NCI-H82 treated with DMSO at 0.1 percent for 48 hours (cell line): ENCODE measurements at regions not wholly inside any gene's neighbourhood (a gene's known extent, or its start where the extent isn't known, plus 50 kb on each side); places are given as distances from the start of the nearest gene placed in this dataset.

Experiments used
- DNase-seq: peaks from one replicate; lab custom pipeline; 2025; ENCODE audit not compliant: unreplicated experiment; lab: John Stamatoyannopoulos, UW

DNA sequence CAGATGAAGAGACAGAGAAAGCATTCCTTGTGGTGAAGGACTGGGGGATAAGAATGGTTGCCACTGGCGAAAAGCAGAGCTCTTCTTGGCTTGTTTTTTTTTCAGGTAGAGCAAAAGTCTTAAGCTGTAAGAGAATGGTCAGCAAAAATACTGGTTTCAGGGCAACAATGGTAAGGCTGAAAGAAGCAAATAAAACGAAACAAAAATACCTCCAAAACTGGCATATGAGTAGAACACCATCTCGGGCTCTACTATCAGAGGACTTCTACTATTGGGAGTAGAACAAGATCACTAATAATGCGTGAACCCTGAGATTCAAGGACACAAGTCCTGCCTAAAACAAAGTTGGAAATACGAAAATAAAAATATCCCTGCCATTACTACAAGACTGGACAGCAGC is 1823.2 kb upstream of the CDH6 start:
- DNase-seq: no peak

DNA sequence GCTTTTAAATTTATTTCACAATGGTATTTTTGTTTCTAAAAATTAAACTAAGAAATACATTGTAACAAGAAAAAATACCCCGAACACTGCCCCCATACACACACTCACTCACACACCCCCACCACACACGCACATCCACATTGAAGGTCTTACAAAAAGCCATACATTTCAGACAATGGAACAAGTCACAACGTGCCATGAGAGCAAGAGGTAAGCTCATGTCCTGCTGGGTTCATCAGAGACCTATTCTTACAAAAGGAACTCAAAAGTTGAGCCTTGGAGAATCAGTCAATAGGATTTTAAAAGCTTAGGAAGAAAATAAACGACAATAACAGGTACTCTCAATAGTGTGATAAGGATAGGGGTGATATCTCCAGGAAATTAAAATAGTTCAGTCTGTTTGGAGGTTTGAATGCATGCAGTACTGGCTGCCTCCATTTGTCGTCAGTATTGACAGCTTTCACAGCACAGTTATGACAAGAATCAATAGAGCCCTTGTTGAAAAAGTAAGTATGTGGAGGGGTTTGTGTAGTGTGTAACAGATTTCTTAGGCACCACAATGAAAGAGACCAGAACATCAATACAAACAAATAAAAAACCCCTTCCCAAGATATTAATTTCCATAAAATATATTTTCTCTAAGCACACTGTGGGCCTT is 1826.2 kb upstream of the CDH6 start:
- no peak for DNase-seq

DNA sequence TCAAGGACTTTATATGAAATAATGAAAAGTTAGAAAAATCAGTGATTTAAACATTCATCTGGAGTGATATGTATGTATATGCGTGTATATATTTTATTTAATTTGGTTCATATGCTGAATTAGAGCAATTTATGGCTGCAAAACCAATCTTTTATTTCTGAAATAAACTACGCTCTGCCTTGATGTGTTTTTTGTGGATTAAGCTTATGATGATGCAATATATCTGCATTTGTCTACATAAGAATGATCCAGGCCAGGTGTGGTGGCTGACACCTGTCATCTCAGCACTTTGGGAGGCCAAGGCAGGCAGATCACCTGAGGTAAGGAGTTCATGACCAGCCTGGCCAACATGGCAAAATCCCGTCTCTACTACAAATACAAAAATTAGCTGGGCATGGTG is 1842.3 kb upstream of the CDH6 start:
- DNase-seq: no peak

DNA sequence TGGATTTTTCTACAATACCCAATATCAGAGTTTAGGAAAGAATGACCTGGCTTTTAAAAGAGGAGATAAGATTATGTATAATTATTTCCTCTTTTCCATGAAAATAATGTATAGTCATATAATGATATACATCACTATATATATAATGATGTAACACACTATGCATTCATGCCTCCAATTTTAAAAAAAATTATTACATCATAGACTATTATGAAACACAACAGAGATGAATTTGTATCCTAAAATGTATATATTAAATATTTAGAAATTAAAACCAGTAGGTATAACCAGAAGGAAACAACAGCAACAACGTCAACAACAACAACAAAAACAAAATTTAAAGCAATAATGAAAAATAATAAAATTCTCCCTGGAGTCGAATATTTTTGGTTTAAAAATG is 1856.5 kb upstream of the CDH6 start:
- DNase-seq: no peak

DNA sequence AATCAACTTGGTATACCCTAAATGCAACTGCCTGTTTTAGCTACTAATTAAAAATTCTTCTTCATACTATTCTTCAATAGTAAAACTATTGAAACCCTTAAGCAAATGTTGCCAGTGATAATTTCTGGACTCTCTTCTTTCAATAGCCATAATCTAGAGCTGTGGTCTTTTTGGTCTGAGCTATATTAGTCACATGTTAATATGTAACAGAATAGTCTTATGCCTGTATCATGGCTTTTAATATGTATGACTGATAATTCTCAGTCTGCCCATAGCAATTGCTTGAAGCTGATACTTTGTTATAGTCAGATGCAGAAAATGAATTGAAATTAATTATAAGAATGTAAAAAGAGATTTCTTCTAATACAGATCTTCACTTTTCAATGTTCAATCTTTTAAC is 1871.9 kb upstream of the CDH6 start:
- no peak for DNase-seq

DNA sequence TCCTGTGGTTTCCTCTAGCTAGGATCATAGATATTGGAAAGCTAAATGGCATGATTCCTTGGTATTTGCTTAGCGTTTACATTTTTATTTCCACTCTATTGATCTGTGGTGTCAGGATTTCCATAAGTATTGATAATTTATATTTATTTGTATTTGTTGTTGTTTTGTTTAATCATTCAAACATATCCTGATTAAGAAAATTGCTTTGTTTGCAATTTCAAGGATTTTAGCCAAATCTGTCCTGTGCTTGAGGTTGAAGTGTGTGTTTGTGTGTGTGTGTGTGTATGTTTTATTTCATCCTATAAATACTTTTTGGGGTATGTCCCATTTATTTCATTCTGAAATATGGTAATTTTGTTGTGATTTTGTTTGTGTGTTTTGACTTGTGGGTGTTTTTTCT is 1884.1 kb upstream of the CDH6 start:
- no peak for DNase-seq

DNA sequence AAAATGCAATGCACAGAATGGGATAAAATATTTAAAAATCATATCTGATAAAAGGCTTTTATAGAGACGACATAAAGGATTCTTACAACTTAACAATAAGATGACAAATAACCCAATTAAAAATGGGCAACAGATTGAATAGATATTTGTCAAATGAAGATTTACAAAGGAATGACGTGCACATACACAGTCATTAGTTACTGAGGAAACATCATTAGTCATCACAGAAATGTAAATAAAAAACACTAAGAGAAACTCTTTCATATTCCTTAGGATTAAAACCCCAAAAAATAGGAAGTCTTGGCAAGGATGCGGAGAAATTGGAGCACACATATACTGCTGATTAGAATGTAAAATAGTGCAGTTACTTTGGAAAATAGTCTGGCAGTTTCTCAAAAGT is 1886.0 kb upstream of the CDH6 start:
- DNase-seq: no peak

DNA sequence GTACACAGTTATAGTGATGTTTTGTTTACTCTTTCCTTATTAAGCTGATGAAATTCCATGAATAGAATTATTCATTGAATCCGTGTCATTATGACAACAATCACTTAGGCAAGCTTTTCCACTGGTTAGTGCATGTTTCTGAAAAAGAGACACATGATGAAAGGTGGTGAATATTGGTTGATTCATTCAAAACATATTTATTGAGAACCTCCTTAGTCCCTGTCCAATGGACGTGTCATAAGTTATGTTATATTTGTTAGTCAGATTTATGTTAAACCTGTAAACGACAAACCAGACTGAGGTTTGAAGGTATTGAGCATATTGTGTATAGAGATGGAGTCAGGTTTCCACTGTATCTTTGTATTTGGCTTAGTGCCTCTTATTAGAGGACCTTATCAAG is 1888.9 kb upstream of the CDH6 start:
- no peak for DNase-seq

DNA sequence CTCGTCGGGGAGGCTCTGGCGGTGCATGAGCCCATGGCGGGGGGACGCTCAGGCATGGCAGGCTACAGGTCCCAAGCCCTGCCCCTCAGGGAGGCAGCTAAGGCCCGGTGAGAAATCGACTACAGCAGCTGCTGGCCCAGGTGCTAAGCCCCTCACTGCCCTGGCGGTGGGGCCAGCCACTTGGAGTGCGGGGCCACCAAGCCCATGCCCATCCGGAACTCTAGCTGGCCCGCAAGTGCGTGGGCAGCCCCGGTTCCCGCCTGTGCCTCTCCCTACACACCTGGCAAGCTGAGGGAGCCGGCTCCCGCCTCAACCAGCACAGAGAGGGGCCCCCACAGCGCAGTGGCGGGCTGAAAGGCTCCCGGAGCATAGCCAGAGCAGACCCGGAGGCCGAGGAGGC is 1896.9 kb upstream of the CDH6 start:
- DNase-seq: no peak

DNA sequence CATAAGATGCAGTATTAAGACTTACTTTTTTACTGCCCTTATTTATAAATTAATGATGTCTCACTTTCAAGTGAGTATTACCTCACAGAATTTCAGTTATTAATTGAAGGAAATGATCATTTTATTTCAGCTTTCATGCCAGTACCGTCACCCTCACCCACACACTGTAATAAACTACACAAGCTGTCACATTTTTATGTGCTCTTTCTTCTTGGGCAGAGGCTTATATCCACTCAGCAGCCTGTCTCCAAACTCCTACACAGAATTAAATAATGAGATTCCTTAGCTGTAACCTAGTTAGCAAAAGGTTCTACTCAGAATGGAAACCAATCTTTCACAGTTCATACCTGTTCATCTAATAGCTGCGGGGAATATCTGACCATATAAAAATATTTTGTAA is 1915.8 kb upstream of the CDH6 start:
- DNase-seq: no peak

DNA sequence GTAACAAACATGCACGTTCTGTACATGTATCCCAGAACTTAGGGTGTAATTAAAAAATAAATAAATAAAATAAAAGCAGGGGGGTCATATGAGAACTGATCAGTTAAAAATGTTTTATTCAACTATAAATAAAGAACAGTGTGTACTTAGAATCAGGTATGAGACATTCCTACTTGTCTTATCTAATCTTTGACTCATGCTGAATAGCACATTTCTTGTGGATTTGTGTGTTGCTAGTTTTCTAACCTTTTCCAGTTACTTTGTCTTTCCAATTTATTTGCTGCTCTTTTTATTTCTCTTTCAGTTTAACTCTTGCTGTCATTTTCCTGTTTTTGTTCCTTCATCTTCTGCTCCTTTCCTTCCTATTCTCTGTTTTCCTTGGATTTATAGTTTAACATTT is 1917.1 kb upstream of the CDH6 start:
- no peak for DNase-seq

DNA sequence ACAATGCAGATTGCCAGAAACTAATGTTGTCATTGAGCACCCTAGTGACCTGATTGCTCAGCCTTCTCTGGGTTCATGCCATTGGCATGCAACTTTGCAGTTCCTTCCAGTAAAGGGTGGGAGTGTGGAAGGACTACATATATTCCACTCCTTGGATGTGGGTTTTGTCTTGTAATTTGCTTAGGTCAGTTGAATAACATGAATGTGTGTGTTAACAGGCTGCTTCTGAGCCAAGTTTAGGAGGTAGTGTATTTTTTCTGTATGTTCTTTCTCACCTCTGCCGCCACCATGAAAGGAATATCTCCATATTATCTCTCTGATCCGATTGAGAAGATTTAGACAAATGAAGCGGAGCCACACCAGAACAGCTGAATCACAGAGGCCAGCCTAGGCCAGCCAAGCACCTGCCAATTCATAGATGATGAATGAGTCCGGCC is 1929.6 kb upstream of the CDH6 start:
- peak; percentile 50 for DNase-seq

DNA sequence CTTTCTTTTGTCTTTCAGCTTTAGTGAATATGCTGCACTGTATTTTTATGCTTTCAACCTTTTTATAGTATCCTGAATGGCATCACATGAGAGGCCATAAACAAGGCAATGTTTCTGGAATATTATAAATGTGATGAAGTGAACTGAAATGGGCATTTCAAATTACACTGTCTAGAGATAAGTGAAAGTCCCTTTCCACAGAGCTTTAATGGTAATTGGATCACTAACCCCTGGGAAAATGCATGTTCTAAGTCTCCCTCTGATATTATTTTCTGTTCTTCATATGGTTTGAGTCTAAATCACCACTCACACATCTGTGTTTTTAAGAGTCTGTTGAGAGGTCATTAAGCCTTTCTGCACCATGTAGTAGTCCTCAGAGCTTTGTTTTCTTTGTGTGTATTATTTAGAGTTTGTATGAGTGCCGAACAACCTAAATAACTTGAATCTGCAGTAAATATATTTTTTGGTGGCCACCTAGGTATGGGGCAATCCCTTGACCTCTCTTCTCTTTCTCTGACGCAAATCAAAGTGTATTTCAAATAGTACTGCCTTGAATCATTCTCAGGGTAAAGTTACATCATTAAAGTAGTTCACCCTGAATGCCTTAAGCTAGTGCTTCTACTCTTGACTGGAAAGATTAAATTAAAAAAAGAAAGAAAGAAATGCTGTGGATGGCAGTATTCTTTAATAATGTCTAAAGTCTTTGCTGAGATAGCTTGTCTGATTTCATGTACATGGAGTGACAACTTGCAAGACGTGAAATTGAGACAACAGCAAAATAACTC is 1931.0 kb upstream of the CDH6 start:
- DNase-seq: no peak

DNA sequence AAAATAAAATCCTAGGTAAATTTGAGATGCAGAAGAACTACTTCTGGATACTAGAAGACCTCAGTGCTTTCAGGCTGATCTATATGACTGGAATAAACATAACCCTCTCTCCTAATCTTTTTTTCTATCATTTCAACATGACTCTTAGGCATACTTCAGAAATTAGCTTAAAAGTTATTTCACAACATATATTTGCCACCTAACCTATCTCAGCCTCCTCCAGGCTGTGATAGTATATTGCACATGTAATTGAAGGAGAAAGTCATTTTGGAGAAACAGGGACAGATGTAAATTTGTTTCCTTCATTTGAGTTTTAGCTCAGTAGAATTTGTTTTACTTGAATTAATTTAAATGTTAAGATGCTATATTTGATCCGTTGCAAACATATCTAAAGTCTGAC is 1932.3 kb upstream of the CDH6 start:
- no peak for DNase-seq

DNA sequence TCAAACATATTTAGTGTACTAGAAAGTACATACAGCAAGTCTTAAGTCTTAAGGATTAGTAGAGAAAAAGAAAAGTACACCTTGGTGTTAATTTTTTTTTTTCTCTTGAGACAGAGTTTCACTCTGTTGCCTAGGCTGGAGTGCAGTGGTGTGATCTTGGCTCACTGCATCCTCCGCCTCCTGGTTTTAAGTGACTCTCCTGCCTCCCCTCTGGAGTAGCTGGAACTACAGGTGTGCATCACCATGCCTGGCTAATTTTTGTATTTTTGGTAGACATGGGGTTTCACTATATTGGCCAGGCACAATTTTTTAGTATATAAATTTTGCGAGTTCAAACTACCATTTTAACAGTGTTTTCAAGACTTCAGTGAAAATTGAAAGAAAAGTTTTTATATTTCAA is 1941.1 kb upstream of the CDH6 start:
- no peak for DNase-seq

DNA sequence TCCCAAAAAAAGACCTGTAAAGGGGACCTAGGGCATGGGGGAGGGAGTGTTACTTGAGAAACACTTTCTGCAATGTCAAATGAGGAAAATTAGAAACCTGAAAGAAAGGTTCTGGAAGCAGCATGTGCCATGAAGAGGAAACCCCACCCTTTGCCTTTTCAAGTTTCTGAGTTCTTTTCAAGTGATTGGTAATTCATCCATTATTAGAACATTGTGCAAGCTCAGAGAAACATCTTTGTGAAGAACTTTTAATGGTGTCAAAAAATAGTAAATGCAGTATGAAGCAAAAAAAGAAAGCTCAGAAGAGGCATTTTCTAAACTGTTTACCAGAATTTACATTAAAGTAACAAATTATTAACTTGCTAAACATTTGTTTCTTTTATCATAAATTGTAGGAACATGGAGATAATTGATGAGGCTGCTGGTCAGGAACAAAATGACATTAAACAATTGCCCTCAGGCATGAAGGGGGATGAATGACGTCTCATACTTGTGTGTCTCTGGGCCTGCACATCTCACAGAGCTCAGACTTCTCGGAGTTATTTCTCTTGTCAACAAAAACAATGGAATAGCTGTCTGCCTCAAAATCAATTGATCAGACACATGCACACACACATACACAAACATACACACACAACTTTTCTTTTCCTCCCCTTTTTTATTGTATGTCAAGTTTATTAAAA is 1946.0 kb upstream of the CDH6 start:
- no peak for DNase-seq

DNA sequence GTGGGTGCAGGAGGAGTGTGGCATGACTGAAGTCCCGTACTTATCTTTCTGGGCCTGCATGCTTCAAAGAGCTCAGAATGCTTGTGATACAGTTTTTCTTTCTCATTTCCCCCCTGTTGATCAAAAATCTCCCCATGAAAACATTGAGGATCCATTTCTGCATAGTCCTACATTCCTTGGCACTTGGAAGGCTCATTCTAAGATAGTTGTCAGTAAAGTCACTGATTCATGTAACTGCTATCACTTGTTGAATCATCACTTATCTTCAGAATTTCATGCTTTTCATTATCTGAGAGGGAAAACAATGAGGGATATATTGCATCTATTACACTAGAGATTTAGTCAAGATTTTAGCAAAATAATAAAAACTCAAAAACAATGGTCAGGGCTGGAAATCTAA is 1953.1 kb upstream of the CDH6 start:
- no peak for DNase-seq

DNA sequence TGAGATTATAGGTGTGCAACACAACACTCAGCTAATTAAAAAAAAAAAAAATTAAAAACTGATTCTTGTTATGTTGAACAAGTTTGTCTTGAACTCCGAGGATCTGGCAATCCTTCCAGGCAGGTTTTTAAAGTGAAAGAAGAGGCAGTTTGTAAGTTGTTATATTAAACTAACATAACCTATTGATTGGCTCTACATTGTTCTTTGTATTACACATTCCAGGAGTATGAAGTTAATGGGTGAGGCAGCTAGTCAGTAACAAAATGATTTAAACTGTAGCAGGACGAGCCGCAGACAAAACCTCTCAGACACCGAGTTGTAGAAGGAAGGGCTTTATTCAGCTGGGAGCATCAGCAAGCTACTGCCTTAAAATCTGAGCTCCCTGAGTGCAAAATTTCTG is 1953.9 kb upstream of the CDH6 start:
- no peak for DNase-seq

DNA sequence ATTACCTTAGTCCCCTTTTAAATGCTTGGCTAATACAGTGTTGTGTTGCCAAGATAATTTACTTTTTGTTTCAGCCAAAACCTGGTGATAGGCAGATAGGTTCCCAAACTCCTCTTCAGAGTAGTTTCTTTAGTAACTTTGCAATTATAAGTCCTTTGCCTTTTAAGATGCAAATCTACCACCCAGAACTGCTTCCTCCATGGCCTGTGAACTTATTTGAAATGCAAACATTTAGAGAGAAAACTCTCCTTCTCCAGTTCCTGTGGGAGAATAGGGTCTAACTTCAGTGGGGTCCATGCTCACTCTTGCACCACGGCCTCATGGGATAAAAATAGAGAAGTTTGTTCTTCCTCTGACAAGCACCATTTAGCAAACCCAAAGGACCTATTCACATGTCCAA is 1955.4 kb upstream of the CDH6 start:
- DNase-seq: no peak

DNA sequence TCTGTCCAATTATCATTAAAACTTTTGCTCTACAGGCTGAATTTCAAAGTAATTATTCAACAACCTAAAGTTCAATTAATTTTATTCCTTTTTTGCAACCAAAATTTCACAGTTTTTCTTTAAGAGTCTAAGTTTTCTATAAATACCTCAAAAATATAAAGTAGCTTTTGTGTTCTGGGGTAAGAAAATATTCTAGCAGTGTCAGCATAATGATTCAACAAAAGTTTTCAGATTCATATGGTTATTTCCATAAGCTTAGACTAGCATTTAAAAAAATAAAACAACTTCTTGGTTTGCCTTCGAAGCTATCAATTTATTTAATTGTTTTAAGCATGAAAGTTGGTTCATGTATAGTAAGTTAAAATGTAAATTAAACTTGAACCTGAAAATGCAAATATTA is 1962.3 kb upstream of the CDH6 start:
- DNase-seq: no peak

DNA sequence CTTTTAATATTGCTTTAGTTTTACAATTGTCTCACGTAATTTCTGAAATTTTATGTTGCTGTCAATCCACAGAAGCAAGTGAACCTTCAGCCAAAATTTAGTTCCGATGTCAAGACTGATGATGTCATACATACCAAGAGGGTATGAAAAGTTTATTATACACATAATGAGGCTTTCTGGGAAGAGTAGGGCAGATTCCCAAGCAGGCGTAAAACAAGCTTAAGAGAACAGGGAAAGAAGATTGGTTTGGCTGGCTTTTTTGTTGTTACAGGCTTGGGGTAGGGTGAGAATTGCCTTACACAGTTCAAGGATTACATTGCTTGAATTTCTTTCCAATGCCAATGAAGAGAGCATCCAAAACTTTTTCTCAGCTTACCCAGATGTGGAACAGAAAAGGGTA is 1962.9 kb upstream of the CDH6 start:
- no peak for DNase-seq

DNA sequence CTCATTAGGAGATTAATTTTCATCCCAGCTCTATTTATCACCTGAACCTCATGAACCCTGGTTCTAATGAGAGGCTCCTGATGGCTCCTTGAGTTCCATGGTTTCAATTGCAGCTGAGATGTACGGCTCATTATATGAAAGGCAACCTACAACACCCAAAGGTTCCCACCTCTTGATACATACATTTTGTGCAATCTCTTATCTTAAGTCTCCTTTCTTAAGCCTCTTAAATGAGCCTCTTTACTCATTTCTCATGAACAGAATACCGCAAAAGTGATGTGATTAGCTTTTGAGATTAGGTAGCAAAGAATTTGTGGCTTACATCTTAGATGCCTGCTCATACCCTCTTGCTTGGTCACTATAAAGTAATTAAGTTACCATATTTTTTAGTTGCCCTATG is 1964.0 kb upstream of the CDH6 start:
- peak; percentile 39 for DNase-seq
